ENCODE measurements at regions not wholly inside any gene's neighbourhood (a gene's known extent, or its start where the extent isn't known, plus 50 kb on each side); places are given as distances from the start of the nearest gene placed in this dataset.
"Not testable (repeated sequence)": the region's sequence is repeated elsewhere in the genome, so short reads cannot be mapped to it uniquely, and the experiment has no call there.

DNA sequence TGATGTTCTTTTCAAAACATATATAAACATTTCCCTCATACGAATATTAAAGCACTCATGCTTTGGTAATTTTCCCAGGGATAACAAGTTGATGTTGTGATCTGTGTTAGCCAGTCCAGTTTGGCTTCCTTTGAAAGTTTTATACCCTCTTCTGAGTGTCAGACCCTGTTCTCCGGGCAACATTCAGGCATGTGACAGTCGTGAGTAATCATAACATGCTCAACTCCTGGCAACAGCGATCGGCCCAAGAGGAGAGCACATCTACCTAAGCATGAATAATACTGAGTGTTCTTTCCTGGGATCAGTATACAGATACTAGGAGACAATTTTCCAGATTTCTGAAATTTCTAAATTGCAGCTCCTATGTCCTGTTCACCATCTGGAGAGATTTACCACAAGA lies 1086.4 kb downstream of the CDH8 start:
- H3K4me3 ChIP-seq: no peak overlapping the region
- TF ChIP-seq, protein P1, sequence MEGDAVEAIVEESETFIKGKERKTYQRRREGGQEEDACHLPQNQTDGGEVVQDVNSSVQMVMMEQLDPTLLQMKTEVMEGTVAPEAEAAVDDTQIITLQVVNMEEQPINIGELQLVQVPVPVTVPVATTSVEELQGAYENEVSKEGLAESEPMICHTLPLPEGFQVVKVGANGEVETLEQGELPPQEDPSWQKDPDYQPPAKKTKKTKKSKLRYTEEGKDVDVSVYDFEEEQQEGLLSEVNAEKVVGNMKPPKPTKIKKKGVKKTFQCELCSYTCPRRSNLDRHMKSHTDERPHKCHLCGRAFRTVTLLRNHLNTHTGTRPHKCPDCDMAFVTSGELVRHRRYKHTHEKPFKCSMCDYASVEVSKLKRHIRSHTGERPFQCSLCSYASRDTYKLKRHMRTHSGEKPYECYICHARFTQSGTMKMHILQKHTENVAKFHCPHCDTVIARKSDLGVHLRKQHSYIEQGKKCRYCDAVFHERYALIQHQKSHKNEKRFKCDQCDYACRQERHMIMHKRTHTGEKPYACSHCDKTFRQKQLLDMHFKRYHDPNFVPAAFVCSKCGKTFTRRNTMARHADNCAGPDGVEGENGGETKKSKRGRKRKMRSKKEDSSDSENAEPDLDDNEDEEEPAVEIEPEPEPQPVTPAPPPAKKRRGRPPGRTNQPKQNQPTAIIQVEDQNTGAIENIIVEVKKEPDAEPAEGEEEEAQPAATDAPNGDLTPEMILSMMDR (IDR thresholded peaks at IDR 0.05): no peak
- TF ChIP-seq POLR2A (IDR thresholded peaks at IDR 0.05): no peak
- H3K9me3 ChIP-seq: no peaks in the 10 kb centered on the region
- ATAC-seq (no peak), DNase-seq (no peak)
- no peaks in the 10 kb centered on the region for H3K4me1 ChIP-seq
- no peaks in the 10 kb centered on the region for H3K27me3 ChIP-seq
- intact Hi-C loops (cut with DNase I): no loop called here
- H3K36me3 ChIP-seq (replicated peaks in 1 of 2; ENCODE audit: insufficient read depth in 1 of 2, low read depth in 2 of 2): no peaks in the 10 kb centered on the region
- no peak overlapping the region for H3K27ac ChIP-seq
- 36 to 53% methylated on average over 5 of the region's 5 CpGs for WGBS, 2 donors

DNA sequence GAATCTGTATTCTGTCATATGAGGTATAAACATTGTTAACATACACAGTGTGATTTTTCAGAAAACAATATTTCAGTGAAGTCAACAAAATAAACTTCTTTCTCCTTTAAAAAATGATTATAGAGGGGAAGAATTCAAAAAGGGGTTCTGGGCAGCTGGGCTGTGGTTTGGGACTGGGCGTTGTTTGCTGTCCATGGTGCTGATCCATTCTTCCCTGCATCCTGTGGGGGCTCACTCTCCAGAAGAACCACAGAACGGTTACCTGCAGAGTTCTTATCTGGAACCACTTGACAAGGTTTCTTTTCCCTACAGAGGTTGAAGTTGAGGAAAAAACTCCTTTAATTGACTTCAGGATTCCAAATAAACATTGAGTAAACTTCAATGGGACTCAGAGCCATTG lies 1091.0 kb downstream of the CDH8 start:
- Histone ChIP-seq H3K9me3 (no peaks in the 10 kb centered on the region), H3K4me1 (no peaks in the 10 kb centered on the region), H3K4me3 (no peak overlapping the region), H3K36me3 (replicated peaks in 1 of 2; ENCODE audit: insufficient read depth in 1 of 2, low read depth in 2 of 2) (no peaks in the 10 kb centered on the region), H3K27me3 (no peaks in the 10 kb centered on the region), H3K27ac (no peak overlapping the region)
- intact Hi-C loops (cut with DNase I): no loop called here
- TF ChIP-seq, protein P1 (IDR thresholded peaks at IDR 0.05): no peak
- TF ChIP-seq POLR2A (IDR thresholded peaks at IDR 0.05): no peak
- WGBS, 2 donors: 0 to 3% methylated on average over 2 of the region's 2 CpGs
- DNase-seq (no peak), ATAC-seq (no peak)

DNA sequence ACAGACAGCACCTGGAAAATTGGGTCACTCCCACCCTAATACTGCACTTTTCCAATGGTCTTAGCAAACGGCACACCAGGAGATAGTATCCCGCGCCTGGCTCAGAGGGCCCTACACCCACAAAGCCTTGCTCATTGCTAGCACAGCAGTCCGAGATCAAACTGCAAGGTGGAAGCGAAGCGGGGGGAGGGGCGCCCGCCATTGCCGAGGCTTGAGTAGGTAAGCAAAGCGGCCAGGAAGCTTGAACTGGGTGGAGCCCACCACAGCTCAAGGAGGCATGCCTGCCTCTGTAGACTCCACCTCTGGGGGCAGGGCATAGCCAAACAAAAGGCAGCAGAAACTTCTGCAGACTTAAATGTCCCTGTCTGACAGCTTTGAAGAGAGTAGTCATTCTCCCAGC lies 1100.0 kb downstream of the CDH8 start:
- 71 to 73% methylated on average over 10 of the region's 10 CpGs for WGBS, 2 donors
- H3K27ac ChIP-seq; ATAC-seq; H3K4me1 ChIP-seq; H3K4me3 ChIP-seq; DNase-seq; intact Hi-C loops (cut with DNase I); H3K9me3 ChIP-seq; H3K36me3 ChIP-seq (replicated peaks in 1 of 2; ENCODE audit: insufficient read depth in 1 of 2, low read depth in 2 of 2); H3K27me3 ChIP-seq: not testable (repeated sequence)

DNA sequence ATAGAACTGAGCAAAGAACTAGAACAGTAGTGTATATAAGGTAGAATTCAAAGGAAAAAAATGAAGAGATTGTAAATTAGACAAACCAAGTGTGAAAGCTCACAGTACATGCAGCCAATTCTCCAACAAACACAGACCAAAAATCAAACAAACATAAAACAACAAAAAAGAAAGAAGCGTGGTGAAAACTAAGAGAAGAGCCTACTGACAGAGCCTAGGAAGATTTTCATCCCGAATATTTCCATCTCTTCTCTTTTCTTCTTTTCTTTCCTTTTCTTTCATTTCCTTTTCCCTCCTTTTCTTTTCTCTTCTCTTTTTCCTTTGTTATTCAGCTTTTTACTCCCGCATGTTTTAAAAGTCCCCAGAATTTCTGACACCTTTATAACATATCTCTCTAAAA lies 1103.6 kb downstream of the CDH8 start:
- Histone ChIP-seq H3K4me3 (no peak overlapping the region), H3K27ac (no peak overlapping the region), H3K27me3 (no peaks in the 10 kb centered on the region), H3K36me3 (replicated peaks in 1 of 2; ENCODE audit: insufficient read depth in 1 of 2, low read depth in 2 of 2) (no peaks in the 10 kb centered on the region), H3K9me3 (no peaks in the 10 kb centered on the region), H3K4me1 (no peaks in the 10 kb centered on the region)
- TF ChIP-seq, protein P1 (IDR thresholded peaks at IDR 0.05): no peak
- no peak for TF ChIP-seq POLR2A (IDR thresholded peaks at IDR 0.05)
- WGBS, 2 donors: 44 to 45% methylated on average over 3 of the region's 3 CpGs
- intact Hi-C loops (cut with DNase I): no loop called here
- no peak for DNase-seq
- no peak for ATAC-seq

DNA sequence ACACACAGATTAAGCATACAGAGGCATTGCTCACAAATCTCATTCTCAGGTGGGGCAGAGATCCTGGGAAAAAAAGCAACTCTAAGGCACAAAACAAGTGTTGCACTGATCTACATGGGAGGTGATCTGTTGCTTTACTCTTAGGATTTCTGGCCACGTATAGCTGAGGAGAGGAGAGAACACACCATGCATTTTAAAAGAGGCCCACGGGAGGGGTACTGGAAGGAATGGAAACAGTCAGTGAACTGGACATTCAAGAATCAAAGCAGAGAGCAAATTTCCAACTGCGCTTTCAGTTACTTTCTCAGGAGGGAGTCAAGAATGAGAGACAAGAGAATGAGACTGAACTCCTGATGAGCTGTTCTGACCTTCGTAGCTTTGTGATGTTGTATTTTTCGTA lies 1105.9 kb downstream of the CDH8 start:
- H3K27me3 ChIP-seq: no peaks in the 10 kb centered on the region
- no peaks in the 10 kb centered on the region for H3K36me3 ChIP-seq (replicated peaks in 1 of 2; ENCODE audit: insufficient read depth in 1 of 2, low read depth in 2 of 2)
- ATAC-seq (no peak), DNase-seq (no peak)
- H3K4me3 ChIP-seq: no peak overlapping the region
- H3K9me3 ChIP-seq: no peaks in the 10 kb centered on the region
- intact Hi-C loops (cut with DNase I): no loop called here
- no peak overlapping the region for H3K27ac ChIP-seq
- TF ChIP-seq, protein P1 (IDR thresholded peaks at IDR 0.05): no peak
- TF ChIP-seq POLR2A (IDR thresholded peaks at IDR 0.05): no peak
- 42 to 54% methylated on average over 5 of the region's 5 CpGs for WGBS, 2 donors
- H3K4me1 ChIP-seq: no peaks in the 10 kb centered on the region
